ENCODE measurements at regions not wholly inside any gene's neighbourhood (a gene's known extent, or its start where the extent isn't known, plus 50 kb on each side); places are given as distances from the start of the nearest gene placed in this dataset.
A peak's percentile ranks its signal among the peaks of the same experiment; 100 is the strongest.

- TF ChIP-seq POLR2A (IDR thresholded peaks at IDR 0.05) = no peak
- no peak for TF ChIP-seq CTCF (IDR thresholded peaks at IDR 0.05)
- H3K27ac ChIP-seq = no peak overlapping the region
- H3K4me1 ChIP-seq = no peaks in the 10 kb centered on the region
- WGBS, 2 donors = 55 to 67% methylated on average over 4 of the region's 4 CpGs
- no peak for ATAC-seq
- no peak overlapping the region for H3K4me3 ChIP-seq
- H3K27me3 ChIP-seq = no peaks in the 10 kb centered on the region
- H3K36me3 ChIP-seq (replicated peaks in 1 of 2; ENCODE audit: insufficient read depth in 1 of 2, low read depth in 2 of 2) = no peaks in the 10 kb centered on the region
- intact Hi-C loops (cut with DNase I) = no loop called here
- no peaks in the 10 kb centered on the region for H3K9me3 ChIP-seq
- no peak for DNase-seq
Observed at GRCh38 chr10:117752103-117752502, 209.6 kb downstream of the EMX2 start.

GRCh38 chr10:117754770-117755658 is 212.5 kb downstream of the EMX2 start:
- H3K9me3 ChIP-seq = no peaks in the 10 kb centered on the region
- no peak overlapping the region for H3K4me3 ChIP-seq
- DNase-seq (no peak), ATAC-seq (no peak)
- no peak overlapping the region for H3K27ac ChIP-seq
- no peaks in the 10 kb centered on the region for H3K36me3 ChIP-seq (replicated peaks in 1 of 2; ENCODE audit: insufficient read depth in 1 of 2, low read depth in 2 of 2)
- TF ChIP-seq POLR2A (IDR thresholded peaks at IDR 0.05) (no peak), CTCF (IDR thresholded peaks at IDR 0.05) (no peak)
- no peaks in the 10 kb centered on the region for H3K27me3 ChIP-seq
- WGBS, 2 donors = 45 to 54% methylated on average over 15 of the region's 15 CpGs
- H3K4me1 ChIP-seq = no peaks in the 10 kb centered on the region
- intact Hi-C loops (cut with DNase I) = no loop called here

GRCh38 chr10:117755659-117756014 is 213.1 kb downstream of the EMX2 start:
- Histone ChIP-seq H3K27ac (no peak overlapping the region), H3K4me1 (no peaks in the 10 kb centered on the region), H3K4me3 (no peak overlapping the region), H3K9me3 (no peaks in the 10 kb centered on the region), H3K36me3 (replicated peaks in 1 of 2; ENCODE audit: insufficient read depth in 1 of 2, low read depth in 2 of 2) (no peaks in the 10 kb centered on the region), H3K27me3 (no peaks in the 10 kb centered on the region)
- 19 to 22% methylated on average over 3 of the region's 3 CpGs for WGBS, 2 donors
- TF ChIP-seq CTCF (IDR thresholded peaks at IDR 0.05) = no peak
- TF ChIP-seq POLR2A (IDR thresholded peaks at IDR 0.05) = no peak
- ATAC-seq (no peak), DNase-seq (no peak)
- intact Hi-C loops (cut with DNase I) = no loop called here

GRCh38 chr10:117757086-117757720 is 214.7 kb downstream of the EMX2 start:
- intact Hi-C loops (cut with DNase I) = no loop called here
- no peaks in the 10 kb centered on the region for H3K4me1 ChIP-seq
- H3K9me3 ChIP-seq = no peaks in the 10 kb centered on the region
- TF ChIP-seq CTCF (IDR thresholded peaks at IDR 0.05) (no peak), POLR2A (IDR thresholded peaks at IDR 0.05) (no peak)
- H3K27me3 ChIP-seq = no peaks in the 10 kb centered on the region
- H3K36me3 ChIP-seq (replicated peaks in 1 of 2; ENCODE audit: insufficient read depth in 1 of 2, low read depth in 2 of 2) = no peaks in the 10 kb centered on the region
- DNase-seq (peak in 1 of 4 donors; percentile 25), ATAC-seq (no peak)
- 33 to 36% methylated on average over 9 of the region's 9 CpGs for WGBS, 2 donors
- no peak overlapping the region for H3K4me3 ChIP-seq
- H3K27ac ChIP-seq = no peak overlapping the region
